ENCODE measurements at regions not wholly inside any gene's neighbourhood (a gene's known extent, or its start where the extent isn't known, plus 50 kb on each side); places are given as distances from the start of the nearest gene placed in this dataset.
"Not testable (repeated sequence)": the region's sequence is repeated elsewhere in the genome, so short reads cannot be mapped to it uniquely, and the experiment has no call there.

DNA sequence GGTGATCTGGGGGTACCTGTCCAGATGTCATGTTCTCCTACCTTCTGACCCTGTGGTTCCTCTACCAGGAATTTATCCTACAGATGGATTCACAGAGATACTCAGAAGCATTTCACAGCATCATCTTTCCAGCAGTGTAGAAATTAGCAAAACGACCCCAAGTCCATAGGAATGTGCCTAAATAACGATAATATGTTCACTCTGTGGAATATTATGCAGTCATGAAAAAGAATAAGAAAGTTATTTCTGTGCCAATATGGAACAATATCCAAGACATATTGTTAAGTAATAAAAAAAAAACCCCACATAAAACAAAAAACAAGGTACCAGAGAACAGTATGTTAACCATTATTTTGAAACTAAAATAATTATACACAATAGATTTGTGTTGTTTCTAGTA, 123.8 kb upstream of the SDK1 start:
- DNase-seq (ENCODE audit: low spot score) = no peak
- no peaks in the 10 kb centered on the region for H3K36me3 Mint-ChIP-seq (ENCODE audit: low read depth)
- no peaks in the 10 kb centered on the region for H3K9me3 Mint-ChIP-seq
- H3K27me3 Mint-ChIP-seq (ENCODE audit: low read depth) = peaks cover 2% of the 10 kb centered on the region
- H3K27ac Mint-ChIP-seq = no peak overlapping the region
- H3K4me3 Mint-ChIP-seq = no peak overlapping the region
- H3K4me1 Mint-ChIP-seq (ENCODE audit: low read depth) = no peaks in the 10 kb centered on the region

DNA sequence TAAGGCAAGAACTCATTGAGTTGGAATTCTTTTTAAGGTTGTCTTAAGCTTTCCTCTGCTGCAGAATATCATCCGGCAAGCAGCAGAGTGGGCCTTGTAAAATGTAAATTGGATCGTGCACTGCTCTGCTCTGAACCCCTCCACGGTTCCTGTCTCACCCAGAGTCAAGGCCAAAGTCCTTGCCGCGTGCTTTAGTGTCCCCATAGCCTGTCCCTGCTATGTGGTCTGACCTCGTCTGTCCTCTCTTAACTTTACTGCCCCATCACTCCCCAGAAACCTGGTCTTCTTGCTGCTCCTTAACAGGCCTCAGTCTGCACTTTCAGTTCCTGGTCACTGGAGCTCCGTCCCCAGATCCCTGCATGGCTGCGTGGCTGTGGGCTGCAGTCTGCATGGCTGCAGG, 121.6 kb upstream of the SDK1 start:
- Mint-ChIP-seq H3K27me3 (ENCODE audit: low read depth) (peaks cover 2% of the 10 kb centered on the region), H3K27ac (no peak overlapping the region), H3K9me3 (no peaks in the 10 kb centered on the region)

GRCh38 chr7:3180604-3181003, 120.4 kb upstream of the SDK1 start:
- Mint-ChIP-seq H3K27me3 (ENCODE audit: low read depth) (peaks cover 2% of the 10 kb centered on the region), H3K27ac (no peak overlapping the region), H3K9me3 (no peaks in the 10 kb centered on the region), H3K4me3 (no peak overlapping the region), H3K36me3 (ENCODE audit: low read depth) (no peaks in the 10 kb centered on the region), H3K4me1 (ENCODE audit: low read depth) (no peaks in the 10 kb centered on the region)
- no peak for DNase-seq (ENCODE audit: low spot score)

More for the DNA sequence above, 121.6 kb upstream of the SDK1 start:
- Mint-ChIP-seq H3K36me3 (ENCODE audit: low read depth) (no peaks in the 10 kb centered on the region), H3K4me3 (no peak overlapping the region), H3K4me1 (ENCODE audit: low read depth) (no peaks in the 10 kb centered on the region)
- DNase-seq (ENCODE audit: low spot score) = no peak

DNA sequence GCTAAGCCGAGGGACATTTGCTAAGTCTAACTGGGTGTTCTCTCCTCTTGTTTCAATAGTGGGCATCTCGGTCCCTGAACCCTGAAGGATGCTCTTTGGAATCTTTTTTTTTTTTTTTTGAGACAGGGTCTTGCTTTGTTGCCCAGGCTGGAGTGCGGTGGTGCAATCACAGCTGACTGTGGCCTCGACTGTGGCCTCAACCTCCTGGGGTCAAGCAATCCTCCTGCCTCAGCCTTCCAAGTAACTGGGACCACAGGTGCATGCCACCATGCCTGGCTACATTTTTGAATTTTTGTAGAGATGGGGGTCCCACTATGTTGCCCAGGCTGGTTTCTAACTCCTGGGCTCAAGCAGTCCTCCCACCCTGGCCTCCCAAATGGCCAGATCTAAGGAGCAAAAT, 119.0 kb upstream of the SDK1 start:
- H3K27me3 Mint-ChIP-seq (ENCODE audit: low read depth); DNase-seq (ENCODE audit: low spot score); H3K4me3 Mint-ChIP-seq; H3K27ac Mint-ChIP-seq; H3K9me3 Mint-ChIP-seq; H3K4me1 Mint-ChIP-seq (ENCODE audit: low read depth); H3K36me3 Mint-ChIP-seq (ENCODE audit: low read depth): not testable (repeated sequence)

DNA sequence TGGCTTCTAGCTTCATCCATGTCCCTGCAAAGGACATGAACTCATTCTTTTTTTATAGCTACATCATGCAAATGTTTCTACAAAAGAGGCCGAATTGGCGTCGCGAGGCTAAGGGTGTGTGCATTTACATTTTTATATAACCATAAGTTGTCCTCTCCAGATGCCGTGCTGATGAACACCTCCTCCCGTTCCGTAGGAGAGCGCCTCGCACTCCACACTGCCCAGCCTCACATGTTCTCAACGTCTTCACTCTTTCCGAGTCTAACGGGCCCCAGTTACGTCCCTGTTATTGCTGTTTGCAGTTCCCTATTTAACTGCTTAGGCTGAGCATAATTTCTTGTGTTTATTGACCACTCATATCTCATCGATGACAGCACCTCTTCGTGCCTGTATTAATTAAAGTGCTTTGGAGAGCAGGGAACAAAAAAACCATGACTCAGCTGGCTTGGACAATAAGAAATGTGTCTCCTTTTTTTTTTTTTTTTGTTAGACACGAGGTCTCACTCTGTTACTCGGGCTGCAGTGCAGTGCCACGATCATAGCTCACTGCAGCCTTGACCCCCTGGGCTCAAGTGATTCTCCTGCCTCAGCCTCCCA, 113.5 kb upstream of the SDK1 start:
- no peak overlapping the region for H3K4me3 Mint-ChIP-seq
- no peak for DNase-seq (ENCODE audit: low spot score)
- H3K27ac Mint-ChIP-seq = no peak overlapping the region
- H3K9me3 Mint-ChIP-seq = no peaks in the 10 kb centered on the region
- no peaks in the 10 kb centered on the region for H3K4me1 Mint-ChIP-seq (ENCODE audit: low read depth)
- H3K27me3 Mint-ChIP-seq (ENCODE audit: low read depth) = no peaks in the 10 kb centered on the region
- no peaks in the 10 kb centered on the region for H3K36me3 Mint-ChIP-seq (ENCODE audit: low read depth)

DNA sequence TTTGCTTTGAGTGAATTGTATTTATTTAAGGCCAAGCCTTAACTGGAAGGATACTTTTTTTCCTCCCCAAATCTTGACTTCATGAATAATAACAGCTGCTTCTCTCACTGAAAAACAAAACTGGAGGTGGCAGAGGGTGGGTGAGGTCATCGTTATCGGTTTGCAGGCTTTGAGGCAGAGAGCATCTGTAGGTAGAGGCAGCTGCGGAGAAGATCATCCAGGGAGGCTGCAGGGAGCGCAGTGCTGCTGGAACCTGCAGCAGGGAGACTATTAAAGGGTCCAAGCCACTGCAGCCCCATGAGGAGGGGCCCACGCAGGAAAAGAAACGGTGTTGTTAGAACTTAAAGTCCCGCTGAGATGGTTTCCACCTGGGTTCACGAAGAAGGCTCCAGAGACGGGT, 112.1 kb upstream of the SDK1 start:
- H3K36me3 Mint-ChIP-seq (ENCODE audit: low read depth) = no peaks in the 10 kb centered on the region
- no peaks in the 10 kb centered on the region for H3K27me3 Mint-ChIP-seq (ENCODE audit: low read depth)
- no peak overlapping the region for H3K4me3 Mint-ChIP-seq
- H3K27ac Mint-ChIP-seq = no peak overlapping the region
- no peaks in the 10 kb centered on the region for H3K9me3 Mint-ChIP-seq
- no peaks in the 10 kb centered on the region for H3K4me1 Mint-ChIP-seq (ENCODE audit: low read depth)
- DNase-seq (ENCODE audit: low spot score) = no peak

DNA sequence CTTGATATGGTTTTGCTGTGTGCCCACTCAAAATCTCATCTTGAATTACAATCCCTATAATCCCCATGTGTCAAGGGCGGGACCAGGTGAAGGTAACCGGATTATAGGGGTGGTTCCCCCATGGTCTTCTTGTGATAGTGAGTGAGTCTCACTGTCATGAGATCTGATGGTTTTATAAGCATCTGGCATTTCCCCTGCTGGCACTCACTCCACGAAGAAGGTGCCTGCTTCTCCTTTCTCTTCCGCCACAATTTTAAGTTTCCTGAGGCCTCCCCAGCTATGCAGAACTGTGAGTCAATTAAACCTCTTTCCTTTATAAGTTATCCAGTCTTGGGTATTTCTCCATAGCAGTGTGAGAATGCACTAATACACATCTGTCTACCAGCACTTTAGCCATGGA, 109.5 kb upstream of the SDK1 start:
- no peak for DNase-seq (ENCODE audit: low spot score)
- no peaks in the 10 kb centered on the region for H3K4me1 Mint-ChIP-seq (ENCODE audit: low read depth)
- H3K27ac Mint-ChIP-seq = no peak overlapping the region
- H3K9me3 Mint-ChIP-seq = no peaks in the 10 kb centered on the region
- no peaks in the 10 kb centered on the region for H3K36me3 Mint-ChIP-seq (ENCODE audit: low read depth)
- H3K4me3 Mint-ChIP-seq = no peak overlapping the region
- no peaks in the 10 kb centered on the region for H3K27me3 Mint-ChIP-seq (ENCODE audit: low read depth)

DNA sequence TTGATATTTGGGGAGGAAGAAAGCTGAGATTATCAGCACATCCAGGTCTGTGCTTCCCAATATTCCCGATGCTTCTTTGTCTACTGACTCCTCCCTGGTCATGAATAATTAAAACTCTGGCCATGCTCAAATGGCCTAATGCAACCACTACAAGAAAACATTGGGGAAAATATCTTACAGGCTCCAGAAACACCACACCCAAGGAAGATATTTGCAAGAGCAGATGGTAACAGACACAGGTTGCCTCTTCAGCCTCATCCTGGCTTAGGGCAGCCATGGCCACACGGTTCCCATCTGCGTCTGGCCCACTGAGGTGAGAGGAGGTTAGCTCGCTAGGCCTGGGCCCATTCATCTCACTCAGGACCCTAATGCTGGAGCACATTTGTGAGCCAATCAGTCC, 108.4 kb upstream of the SDK1 start:
- Mint-ChIP-seq H3K27ac (no peak overlapping the region), H3K4me3 (no peak overlapping the region), H3K9me3 (no peaks in the 10 kb centered on the region), H3K27me3 (ENCODE audit: low read depth) (peaks cover 3% of the 10 kb centered on the region), H3K4me1 (ENCODE audit: low read depth) (no peaks in the 10 kb centered on the region), H3K36me3 (ENCODE audit: low read depth) (no peaks in the 10 kb centered on the region)
- no peak for DNase-seq (ENCODE audit: low spot score)

DNA sequence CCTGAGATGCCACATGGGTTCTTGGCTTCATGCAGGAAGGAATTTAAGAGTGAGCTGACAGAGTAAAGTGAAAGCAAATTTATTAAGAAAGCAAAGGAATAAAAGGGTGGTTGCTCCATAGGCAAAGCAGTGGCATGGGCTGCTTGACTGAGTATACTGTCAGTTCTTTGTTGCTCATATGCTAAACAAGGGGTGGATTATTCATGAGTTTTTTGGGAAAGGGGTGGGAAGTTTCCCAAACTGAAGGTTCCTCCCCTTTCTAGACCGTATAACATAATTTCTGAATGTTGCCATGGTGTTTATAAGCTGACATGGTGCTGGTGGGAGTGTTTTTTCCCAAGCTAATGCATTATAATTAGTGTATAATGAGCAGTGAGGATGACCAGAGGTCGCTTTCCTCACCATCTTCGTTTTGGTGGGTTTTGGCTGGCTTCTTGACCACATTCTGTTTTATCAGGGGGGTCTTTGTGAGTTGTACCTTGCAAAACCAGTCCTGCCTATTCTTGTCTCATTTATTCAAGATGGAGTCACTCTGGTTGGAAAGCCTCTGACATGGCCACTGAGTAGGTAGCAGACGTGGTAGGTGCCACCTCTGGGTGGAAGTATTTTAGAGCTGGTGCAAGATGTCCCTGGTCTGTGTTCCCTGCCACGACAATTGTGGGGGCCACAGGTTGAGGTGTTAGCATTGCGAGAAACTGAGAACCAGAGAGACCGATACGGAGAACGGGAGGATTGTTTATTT, 107.5 kb upstream of the SDK1 start:
- Mint-ChIP-seq H3K36me3 (ENCODE audit: low read depth) (no peaks in the 10 kb centered on the region), H3K27me3 (ENCODE audit: low read depth) (peaks cover 3% of the 10 kb centered on the region), H3K27ac (no peak overlapping the region), H3K9me3 (no peaks in the 10 kb centered on the region), H3K4me3 (no peak overlapping the region), H3K4me1 (ENCODE audit: low read depth) (no peaks in the 10 kb centered on the region)
- DNase-seq (ENCODE audit: low spot score) = no peak

DNA sequence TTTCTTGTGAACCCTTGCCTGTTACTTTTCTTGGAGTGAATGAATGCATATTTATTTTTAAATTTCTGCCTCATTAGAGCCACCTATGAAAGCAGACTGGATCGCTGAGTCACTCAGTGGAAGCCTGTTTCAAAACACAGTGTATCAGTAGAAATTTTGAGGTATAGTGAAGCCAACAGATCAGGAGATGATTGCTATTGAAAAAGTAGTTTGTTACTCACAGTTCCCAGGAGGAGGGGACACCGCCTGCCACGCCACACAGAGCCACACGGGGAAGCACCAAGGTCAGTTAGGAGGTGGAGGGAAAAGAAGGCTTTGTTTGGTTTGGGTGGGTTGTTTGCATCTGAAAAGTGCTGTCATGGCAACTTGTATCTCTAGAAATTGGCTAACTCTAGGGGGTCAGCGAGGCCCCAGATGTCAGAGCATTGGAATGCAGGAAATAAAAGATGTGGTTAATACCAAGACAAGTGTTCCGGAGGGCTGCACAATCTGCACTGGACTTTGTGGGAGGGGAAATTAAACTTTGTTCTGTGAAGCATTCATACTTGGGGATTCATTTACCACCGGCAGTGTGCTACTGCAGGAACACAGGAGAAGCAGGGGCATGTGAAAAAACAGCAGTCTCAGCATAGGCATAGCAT, 106.4 kb upstream of the SDK1 start:
- peaks cover 3% of the 10 kb centered on the region for H3K27me3 Mint-ChIP-seq (ENCODE audit: low read depth)
- no peak overlapping the region for H3K4me3 Mint-ChIP-seq
- DNase-seq (ENCODE audit: low spot score) = no peak
- H3K36me3 Mint-ChIP-seq (ENCODE audit: low read depth) = no peaks in the 10 kb centered on the region
- no peaks in the 10 kb centered on the region for H3K4me1 Mint-ChIP-seq (ENCODE audit: low read depth)
- H3K9me3 Mint-ChIP-seq = no peaks in the 10 kb centered on the region
- H3K27ac Mint-ChIP-seq = no peak overlapping the region

DNA sequence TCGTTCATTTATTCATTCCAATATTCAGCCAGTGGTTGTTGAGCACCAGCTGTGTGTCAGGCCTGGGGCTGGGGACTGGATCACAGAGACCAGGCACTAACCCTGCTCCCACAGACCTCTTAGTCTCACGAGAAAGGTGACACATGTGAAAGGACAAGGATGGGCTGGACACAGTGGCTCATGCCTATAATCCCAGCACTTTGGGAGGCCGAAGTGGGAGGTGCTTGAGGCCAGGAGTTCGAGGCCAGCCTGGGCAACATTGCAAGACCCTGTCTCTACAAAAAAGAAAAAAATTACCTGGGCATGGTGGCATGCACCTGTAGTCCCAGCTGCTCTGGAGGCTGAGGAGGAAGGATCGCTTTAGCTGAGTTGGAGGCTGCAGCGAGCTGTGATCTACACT, 105.9 kb upstream of the SDK1 start:
- no peaks in the 10 kb centered on the region for H3K9me3 Mint-ChIP-seq
- no peaks in the 10 kb centered on the region for H3K36me3 Mint-ChIP-seq (ENCODE audit: low read depth)
- no peak overlapping the region for H3K27ac Mint-ChIP-seq
- DNase-seq (ENCODE audit: low spot score) = no peak
- H3K4me3 Mint-ChIP-seq = no peak overlapping the region
- peaks cover 3% of the 10 kb centered on the region for H3K27me3 Mint-ChIP-seq (ENCODE audit: low read depth)
- H3K4me1 Mint-ChIP-seq (ENCODE audit: low read depth) = no peaks in the 10 kb centered on the region

GRCh38 chr7:3196629-3197400, 104.2 kb upstream of the SDK1 start:
- H3K9me3 Mint-ChIP-seq = no peaks in the 10 kb centered on the region
- DNase-seq (ENCODE audit: low spot score) = no peak
- no peak overlapping the region for H3K27ac Mint-ChIP-seq
- H3K27me3 Mint-ChIP-seq (ENCODE audit: low read depth) = peaks cover 5% of the 10 kb centered on the region
- H3K4me1 Mint-ChIP-seq (ENCODE audit: low read depth) = no peaks in the 10 kb centered on the region
- H3K36me3 Mint-ChIP-seq (ENCODE audit: low read depth) = no peaks in the 10 kb centered on the region
- H3K4me3 Mint-ChIP-seq = no peak overlapping the region

DNA sequence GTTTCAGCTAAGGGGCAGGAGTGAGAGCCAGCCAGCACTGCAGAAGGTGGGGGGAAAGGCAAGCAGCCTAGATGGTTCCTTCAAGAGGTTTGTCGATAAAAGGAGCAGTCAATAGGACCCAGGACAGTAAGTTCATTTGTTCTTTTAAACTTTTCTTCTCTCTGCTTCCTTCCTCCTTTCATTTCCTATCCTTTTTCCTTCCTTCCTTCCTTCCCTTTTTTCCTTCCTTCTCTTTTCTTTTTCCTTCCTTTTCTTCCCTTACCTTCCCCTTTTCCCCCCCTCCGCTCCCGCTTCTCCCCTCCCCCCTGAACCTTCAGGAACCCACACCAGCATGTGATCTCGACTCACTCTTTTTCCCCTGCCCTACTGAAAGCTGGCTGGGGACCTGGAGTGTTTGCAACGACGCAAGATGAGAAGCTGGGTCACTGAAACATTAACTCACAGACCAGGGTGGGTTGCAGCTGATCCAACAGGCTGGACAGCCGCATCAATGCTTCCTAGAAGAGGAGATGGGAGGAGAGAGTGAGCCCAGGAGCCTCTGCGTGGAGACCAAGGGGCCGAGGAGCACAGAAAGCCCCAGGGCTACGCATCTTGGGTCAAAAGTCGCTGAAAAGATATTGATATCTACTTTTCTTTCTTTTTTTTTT, 103.4 kb upstream of the SDK1 start:
- no peaks in the 10 kb centered on the region for H3K4me1 Mint-ChIP-seq (ENCODE audit: low read depth)
- H3K36me3 Mint-ChIP-seq (ENCODE audit: low read depth) = no peaks in the 10 kb centered on the region
- H3K27ac Mint-ChIP-seq = no peak overlapping the region
- DNase-seq (ENCODE audit: low spot score) = no peak
- peaks cover 5% of the 10 kb centered on the region for H3K27me3 Mint-ChIP-seq (ENCODE audit: low read depth)
- H3K9me3 Mint-ChIP-seq = no peaks in the 10 kb centered on the region
- no peak overlapping the region for H3K4me3 Mint-ChIP-seq

DNA sequence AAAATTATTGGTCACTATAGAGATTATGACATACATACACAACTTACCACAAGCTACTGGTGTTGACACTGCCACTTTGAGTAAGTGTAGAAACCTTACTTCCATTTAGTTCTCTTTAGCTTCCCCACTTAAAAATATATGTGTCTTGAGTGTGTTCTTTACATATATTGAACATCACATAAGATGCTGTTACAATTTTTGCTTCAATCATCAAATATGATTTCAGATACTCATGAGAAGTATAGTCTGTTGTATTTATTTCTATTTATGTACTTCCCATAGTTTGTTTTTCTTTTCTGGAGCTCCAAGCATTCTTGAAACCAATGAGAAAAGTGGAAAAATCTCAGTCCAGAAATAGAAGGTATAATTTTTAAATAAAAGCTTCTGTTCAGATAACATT, 102.7 kb upstream of the SDK1 start:
- DNase-seq (ENCODE audit: low spot score) = no peak
- H3K36me3 Mint-ChIP-seq (ENCODE audit: low read depth) = no peaks in the 10 kb centered on the region
- no peak overlapping the region for H3K27ac Mint-ChIP-seq
- peaks cover 5% of the 10 kb centered on the region for H3K27me3 Mint-ChIP-seq (ENCODE audit: low read depth)
- no peaks in the 10 kb centered on the region for H3K4me1 Mint-ChIP-seq (ENCODE audit: low read depth)
- no peak overlapping the region for H3K4me3 Mint-ChIP-seq
- H3K9me3 Mint-ChIP-seq = no peaks in the 10 kb centered on the region

Measured in T-helper 2 cell treated with Interferon-gamma antibody and Interleukin-4, amounts not matched to agents 5 μg/mL and 100 μg/mL, for 36 hours (primary cell).